WTC11 (cell line): ENCODE measurements at regions not wholly inside any gene's neighbourhood (a gene's known extent, or its start where the extent isn't known, plus 50 kb on each side); places are given as distances from the start of the nearest gene placed in this dataset.

Source experiments
- ATAC-seq: fragments of 200-7000 bp; cut with Tn5 transposase; 2 replicates; pipeline ENCODE4 v1.10.0; 2021; ENCODE audit warnings: mild to moderate bottlenecking, moderate library complexity
- CTCF ChIA-PET: fragments of 300-600 bp; sonication (Branson Sonifier 250); formaldehyde crosslinking; loops from one replicate; lab custom pipeline; 2021; ENCODE audit warnings: antibody characterized with exemption; lab: Charles Lee
- POLR2A ChIA-PET: fragments of 350-600 bp; sonication (Branson Sonifier 250); formaldehyde crosslinking; loops from one replicate; lab custom pipeline; 2021; ENCODE audit warnings: antibody characterized with exemption; lab: Charles Lee
- DNase-seq: peaks from one replicate; pipeline ENCODE4 v3.0.0; 2021; ENCODE audit warnings: low spot score
- H3K27ac Mint-ChIP-seq: 2 replicates; pipeline ENCODE4 v1.8.0; 2021; ENCODE audit warnings: mixed read lengths
- H3K27me3 Mint-ChIP-seq: 2 replicates; pipeline ENCODE4 v1.8.0; 2021; ENCODE audit warnings: low read depth, mild to moderate bottlenecking, moderate library complexity, mixed read lengths
- H3K36me3 Mint-ChIP-seq: 2 replicates; pipeline ENCODE4 v1.8.0; 2021; ENCODE audit warnings: mixed read lengths
- H3K4me1 Mint-ChIP-seq: 2 replicates; pipeline ENCODE4 v1.8.0; 2022; ENCODE audit warnings: mixed read lengths
- H3K4me3 Mint-ChIP-seq: 2 replicates; pipeline ENCODE4 v1.8.0; 2021; ENCODE audit warnings: mild to moderate bottlenecking, moderate library complexity, mixed read lengths
- H3K9me3 Mint-ChIP-seq: 2 replicates; pipeline ENCODE4 v1.8.0; 2021; ENCODE audit warnings: mixed read lengths
- ATF1 ChIP-seq: sonication (generic); formaldehyde crosslinking; IDR thresholded peaks from 2 replicates; pipeline ENCODE4 v1.8.1; 2023; ENCODE audit warnings: mild to moderate bottlenecking, moderate library complexity, missing genetic modification reagents
- CREM ChIP-seq: sonication (generic); formaldehyde crosslinking; IDR thresholded peaks from 2 replicates; pipeline ENCODE4 v1.8.1; 2022; ENCODE audit warnings: mild to moderate bottlenecking, missing genetic modification reagents, moderate library complexity
- GRHL2 ChIP-seq: fragments of 250-450 bp; sonication (Bioruptor Pico); IDR thresholded peaks from 2 replicates; pipeline ENCODE4 v1.8.0; 2022; ENCODE audit warnings: mild to moderate bottlenecking, moderate library complexity; ENCODE audit not compliant: insufficient replicate concordance, severe bottlenecking
- NR3C1 ChIP-seq: sonication (generic); formaldehyde crosslinking; conservative IDR thresholded peaks from 2 replicates; pipeline ENCODE4 v1.8.1; 2023; ENCODE audit warnings: low read depth, mild to moderate bottlenecking, missing genetic modification reagents
- RELA ChIP-seq: sonication (generic); formaldehyde crosslinking; IDR thresholded peaks from 2 replicates; pipeline ENCODE4 v1.8.1; 2022; ENCODE audit warnings: missing genetic modification reagents, mild to moderate bottlenecking, borderline replicate concordance
- TEAD1 ChIP-seq: sonication (generic); formaldehyde crosslinking; IDR thresholded peaks from 2 replicates; pipeline ENCODE4 v1.8.0; 2022; ENCODE audit warnings: mild to moderate bottlenecking, missing genetic modification reagents
- ZNF219 ChIP-seq: sonication (generic); formaldehyde crosslinking; IDR thresholded peaks from 2 replicates; pipeline ENCODE4 v1.8.0; 2023; ENCODE audit warnings: missing genetic modification reagents, mild to moderate bottlenecking, borderline replicate concordance
- ZNF232 ChIP-seq: sonication (generic); formaldehyde crosslinking; IDR thresholded peaks from 2 replicates; pipeline ENCODE4 v1.8.0; 2022; ENCODE audit warnings: mild to moderate bottlenecking, missing genetic modification reagents
- ZNF423 ChIP-seq: fragments of 250-450 bp; sonication (Bioruptor Pico); IDR thresholded peaks from 2 replicates; pipeline ENCODE4 v2.1.2; 2022; ENCODE audit warnings: mild to moderate bottlenecking, moderate library complexity
- ZNF671 ChIP-seq: fragments of 250-450 bp; sonication (Bioruptor Pico); IDR thresholded peaks from 2 replicates; pipeline ENCODE4 v1.8.0; 2021; ENCODE audit warnings: mild to moderate bottlenecking
- TF ChIP-seq, protein P1 (sequence below): sonication (generic); formaldehyde crosslinking; IDR thresholded peaks from 2 replicates; pipeline ENCODE4 v1.8.1; 2023; ENCODE audit warnings: mild to moderate bottlenecking, moderate library complexity, missing genetic modification reagents
- TF ChIP-seq, protein P2 (sequence below): sonication (generic); formaldehyde crosslinking; IDR thresholded peaks from 2 replicates; pipeline ENCODE4 v1.8.1; 2023; ENCODE audit warnings: mild to moderate bottlenecking, missing genetic modification reagents
- TF ChIP-seq, protein P3 (sequence below): sonication (generic); formaldehyde crosslinking; conservative IDR thresholded peaks from 2 replicates; pipeline ENCODE4 v1.8.1; 2022; ENCODE audit warnings: mild to moderate bottlenecking, missing genetic modification reagents
- TF ChIP-seq, protein P4 (sequence below): sonication (generic); formaldehyde crosslinking; IDR thresholded peaks from 2 replicates; pipeline ENCODE4 v1.8.1; 2022; ENCODE audit warnings: mild to moderate bottlenecking, missing genetic modification reagents, moderate library complexity, borderline replicate concordance
- TF ChIP-seq, protein P5 (sequence below): sonication (generic); formaldehyde crosslinking; IDR thresholded peaks from 2 replicates; pipeline ENCODE4 v1.8.1; 2023; ENCODE audit warnings: mild to moderate bottlenecking, missing genetic modification reagents
- TF ChIP-seq, protein P6 (sequence below): fragments of 250-450 bp; sonication (Bioruptor Pico); IDR thresholded peaks from 2 replicates; pipeline ENCODE4 v1.9.0; 2021; ENCODE audit warnings: mild to moderate bottlenecking
- TF ChIP-seq, protein P7 (sequence below): sonication (generic); formaldehyde crosslinking; IDR thresholded peaks from 2 replicates; pipeline ENCODE4 v1.8.0; 2022; ENCODE audit warnings: missing genetic modification reagents

DNA sequence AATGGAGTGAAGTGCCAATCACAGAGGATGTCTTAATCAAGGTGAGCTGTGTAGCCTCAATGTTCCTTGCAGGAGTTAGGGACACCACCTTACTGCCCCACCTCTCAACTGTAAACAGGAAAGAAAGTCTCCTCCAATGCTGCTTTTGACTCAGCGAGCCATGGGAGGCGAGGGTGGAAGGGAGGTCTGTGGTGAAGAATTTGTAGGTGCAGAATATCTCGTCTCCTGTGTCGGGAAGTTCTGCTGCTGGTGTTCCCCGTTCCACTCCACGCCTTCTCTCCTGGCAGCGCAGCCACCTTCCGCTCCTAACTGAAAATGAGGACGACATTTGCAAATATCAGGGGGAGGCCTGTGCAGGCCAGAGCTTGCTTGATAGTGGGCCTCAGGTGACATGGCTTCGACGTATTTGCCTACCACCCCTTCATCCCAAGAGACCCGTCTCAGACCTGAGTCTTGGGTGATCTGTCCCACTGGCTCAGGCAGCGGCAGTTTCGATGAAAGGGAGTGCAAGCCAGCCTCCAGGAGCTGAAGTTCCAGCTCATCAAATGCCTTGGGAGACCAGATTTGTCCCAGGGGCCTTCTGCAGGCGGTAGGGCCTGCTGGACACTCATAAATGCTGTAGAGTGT is 368.3 kb upstream of the C1orf174 start:
- H3K36me3 Mint-ChIP-seq = peaks cover 86% of the 10 kb centered on the region
- DNase-seq (no peak), ATAC-seq (no peak)
- ChIA-PET POLR2A (no interaction called here), CTCF (no interaction called here)
- no peak overlapping the region for H3K4me3 Mint-ChIP-seq
- peaks cover 13% of the 10 kb centered on the region for H3K27me3 Mint-ChIP-seq
- peaks cover 82% of the 10 kb centered on the region for H3K9me3 Mint-ChIP-seq
- no peak overlapping the region for H3K27ac Mint-ChIP-seq
- H3K4me1 Mint-ChIP-seq = no peaks in the 10 kb centered on the region
- TF ChIP-seq ZNF423 (CRISPR knock-in tag) = no peak
- TF ChIP-seq ATF1 (CRISPR knock-in tag) = no peak
- TF ChIP-seq, protein P1, sequence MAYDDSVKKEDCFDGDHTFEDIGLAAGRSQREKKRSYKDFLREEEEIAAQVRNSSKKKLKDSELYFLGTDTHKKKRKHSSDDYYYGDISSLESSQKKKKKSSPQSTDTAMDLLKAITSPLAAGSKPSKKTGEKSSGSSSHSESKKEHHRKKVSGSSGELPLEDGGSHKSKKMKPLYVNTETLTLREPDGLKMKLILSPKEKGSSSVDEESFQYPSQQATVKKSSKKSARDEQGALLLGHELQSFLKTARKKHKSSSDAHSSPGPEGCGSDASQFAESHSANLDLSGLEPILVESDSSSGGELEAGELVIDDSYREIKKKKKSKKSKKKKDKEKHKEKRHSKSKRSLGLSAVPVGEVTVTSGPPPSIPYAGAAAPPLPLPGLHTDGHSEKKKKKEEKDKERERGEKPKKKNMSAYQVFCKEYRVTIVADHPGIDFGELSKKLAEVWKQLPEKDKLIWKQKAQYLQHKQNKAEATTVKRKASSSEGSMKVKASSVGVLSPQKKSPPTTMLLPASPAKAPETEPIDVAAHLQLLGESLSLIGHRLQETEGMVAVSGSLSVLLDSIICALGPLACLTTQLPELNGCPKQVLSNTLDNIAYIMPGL (CRISPR knock-in tag) = no peak
- no peak for TF ChIP-seq ZNF232 (CRISPR knock-in tag)
- TF ChIP-seq GRHL2 (CRISPR knock-in tag) = no peak
- TF ChIP-seq, protein P2, sequence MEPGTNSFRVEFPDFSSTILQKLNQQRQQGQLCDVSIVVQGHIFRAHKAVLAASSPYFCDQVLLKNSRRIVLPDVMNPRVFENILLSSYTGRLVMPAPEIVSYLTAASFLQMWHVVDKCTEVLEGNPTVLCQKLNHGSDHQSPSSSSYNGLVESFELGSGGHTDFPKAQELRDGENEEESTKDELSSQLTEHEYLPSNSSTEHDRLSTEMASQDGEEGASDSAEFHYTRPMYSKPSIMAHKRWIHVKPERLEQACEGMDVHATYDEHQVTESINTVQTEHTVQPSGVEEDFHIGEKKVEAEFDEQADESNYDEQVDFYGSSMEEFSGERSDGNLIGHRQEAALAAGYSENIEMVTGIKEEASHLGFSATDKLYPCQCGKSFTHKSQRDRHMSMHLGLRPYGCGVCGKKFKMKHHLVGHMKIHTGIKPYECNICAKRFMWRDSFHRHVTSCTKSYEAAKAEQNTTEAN (CRISPR knock-in tag) = no peak
- TF ChIP-seq ZNF671 (CRISPR knock-in tag) = no peak
- TF ChIP-seq, protein P3, sequence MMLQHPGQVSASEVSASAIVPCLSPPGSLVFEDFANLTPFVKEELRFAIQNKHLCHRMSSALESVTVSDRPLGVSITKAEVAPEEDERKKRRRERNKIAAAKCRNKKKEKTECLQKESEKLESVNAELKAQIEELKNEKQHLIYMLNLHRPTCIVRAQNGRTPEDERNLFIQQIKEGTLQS (CRISPR knock-in tag) = no peak
- TF ChIP-seq, protein P4, sequence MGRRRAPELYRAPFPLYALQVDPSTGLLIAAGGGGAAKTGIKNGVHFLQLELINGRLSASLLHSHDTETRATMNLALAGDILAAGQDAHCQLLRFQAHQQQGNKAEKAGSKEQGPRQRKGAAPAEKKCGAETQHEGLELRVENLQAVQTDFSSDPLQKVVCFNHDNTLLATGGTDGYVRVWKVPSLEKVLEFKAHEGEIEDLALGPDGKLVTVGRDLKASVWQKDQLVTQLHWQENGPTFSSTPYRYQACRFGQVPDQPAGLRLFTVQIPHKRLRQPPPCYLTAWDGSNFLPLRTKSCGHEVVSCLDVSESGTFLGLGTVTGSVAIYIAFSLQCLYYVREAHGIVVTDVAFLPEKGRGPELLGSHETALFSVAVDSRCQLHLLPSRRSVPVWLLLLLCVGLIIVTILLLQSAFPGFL (CRISPR knock-in tag) = no peak
- no peak for TF ChIP-seq NR3C1 (CRISPR knock-in tag)
- no peak for TF ChIP-seq TEAD1
- TF ChIP-seq CREM (CRISPR knock-in tag) = no peak

DNA sequence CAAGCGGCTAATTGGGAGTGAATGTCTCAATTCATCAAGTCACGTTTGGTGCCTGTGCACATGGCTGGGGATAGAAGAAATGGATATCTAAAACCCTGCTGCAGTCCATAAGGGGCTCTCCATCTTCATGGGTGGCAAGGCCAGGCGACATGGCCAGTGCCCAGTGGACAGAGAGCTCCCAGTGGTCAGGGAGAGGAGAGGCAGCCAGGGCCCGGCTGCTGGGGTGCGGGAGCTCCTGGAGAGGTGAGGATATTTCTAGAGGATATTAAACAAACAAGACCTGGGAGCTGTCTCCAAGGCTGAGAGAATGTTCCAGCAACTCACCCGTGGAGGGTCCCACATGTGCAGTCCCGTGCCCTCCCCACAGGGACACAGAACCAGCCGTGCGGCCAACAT is 368.8 kb upstream of the C1orf174 start:
- no peaks in the 10 kb centered on the region for H3K4me1 Mint-ChIP-seq
- H3K4me3 Mint-ChIP-seq = no peak overlapping the region
- POLR2A ChIA-PET = no interaction called here
- CTCF ChIA-PET = no interaction called here
- DNase-seq (no peak), ATAC-seq (no peak)
- no peak overlapping the region for H3K27ac Mint-ChIP-seq
- H3K9me3 Mint-ChIP-seq = peaks cover 81% of the 10 kb centered on the region
- H3K36me3 Mint-ChIP-seq = peaks cover 83% of the 10 kb centered on the region
- peaks cover 13% of the 10 kb centered on the region for H3K27me3 Mint-ChIP-seq
- TF ChIP-seq, protein P5, sequence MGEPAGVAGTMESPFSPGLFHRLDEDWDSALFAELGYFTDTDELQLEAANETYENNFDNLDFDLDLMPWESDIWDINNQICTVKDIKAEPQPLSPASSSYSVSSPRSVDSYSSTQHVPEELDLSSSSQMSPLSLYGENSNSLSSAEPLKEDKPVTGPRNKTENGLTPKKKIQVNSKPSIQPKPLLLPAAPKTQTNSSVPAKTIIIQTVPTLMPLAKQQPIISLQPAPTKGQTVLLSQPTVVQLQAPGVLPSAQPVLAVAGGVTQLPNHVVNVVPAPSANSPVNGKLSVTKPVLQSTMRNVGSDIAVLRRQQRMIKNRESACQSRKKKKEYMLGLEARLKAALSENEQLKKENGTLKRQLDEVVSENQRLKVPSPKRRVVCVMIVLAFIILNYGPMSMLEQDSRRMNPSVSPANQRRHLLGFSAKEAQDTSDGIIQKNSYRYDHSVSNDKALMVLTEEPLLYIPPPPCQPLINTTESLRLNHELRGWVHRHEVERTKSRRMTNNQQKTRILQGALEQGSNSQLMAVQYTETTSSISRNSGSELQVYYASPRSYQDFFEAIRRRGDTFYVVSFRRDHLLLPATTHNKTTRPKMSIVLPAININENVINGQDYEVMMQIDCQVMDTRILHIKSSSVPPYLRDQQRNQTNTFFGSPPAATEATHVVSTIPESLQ (CRISPR knock-in tag) = no peak
- TF ChIP-seq, protein P3 (CRISPR knock-in tag) = no peak
- TF ChIP-seq, protein P6, sequence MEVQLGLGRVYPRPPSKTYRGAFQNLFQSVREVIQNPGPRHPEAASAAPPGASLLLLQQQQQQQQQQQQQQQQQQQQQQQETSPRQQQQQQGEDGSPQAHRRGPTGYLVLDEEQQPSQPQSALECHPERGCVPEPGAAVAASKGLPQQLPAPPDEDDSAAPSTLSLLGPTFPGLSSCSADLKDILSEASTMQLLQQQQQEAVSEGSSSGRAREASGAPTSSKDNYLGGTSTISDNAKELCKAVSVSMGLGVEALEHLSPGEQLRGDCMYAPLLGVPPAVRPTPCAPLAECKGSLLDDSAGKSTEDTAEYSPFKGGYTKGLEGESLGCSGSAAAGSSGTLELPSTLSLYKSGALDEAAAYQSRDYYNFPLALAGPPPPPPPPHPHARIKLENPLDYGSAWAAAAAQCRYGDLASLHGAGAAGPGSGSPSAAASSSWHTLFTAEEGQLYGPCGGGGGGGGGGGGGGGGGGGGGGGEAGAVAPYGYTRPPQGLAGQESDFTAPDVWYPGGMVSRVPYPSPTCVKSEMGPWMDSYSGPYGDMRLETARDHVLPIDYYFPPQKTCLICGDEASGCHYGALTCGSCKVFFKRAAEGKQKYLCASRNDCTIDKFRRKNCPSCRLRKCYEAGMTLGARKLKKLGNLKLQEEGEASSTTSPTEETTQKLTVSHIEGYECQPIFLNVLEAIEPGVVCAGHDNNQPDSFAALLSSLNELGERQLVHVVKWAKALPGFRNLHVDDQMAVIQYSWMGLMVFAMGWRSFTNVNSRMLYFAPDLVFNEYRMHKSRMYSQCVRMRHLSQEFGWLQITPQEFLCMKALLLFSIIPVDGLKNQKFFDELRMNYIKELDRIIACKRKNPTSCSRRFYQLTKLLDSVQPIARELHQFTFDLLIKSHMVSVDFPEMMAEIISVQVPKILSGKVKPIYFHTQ (CRISPR knock-in tag) = no peak
- TF ChIP-seq, protein P7, sequence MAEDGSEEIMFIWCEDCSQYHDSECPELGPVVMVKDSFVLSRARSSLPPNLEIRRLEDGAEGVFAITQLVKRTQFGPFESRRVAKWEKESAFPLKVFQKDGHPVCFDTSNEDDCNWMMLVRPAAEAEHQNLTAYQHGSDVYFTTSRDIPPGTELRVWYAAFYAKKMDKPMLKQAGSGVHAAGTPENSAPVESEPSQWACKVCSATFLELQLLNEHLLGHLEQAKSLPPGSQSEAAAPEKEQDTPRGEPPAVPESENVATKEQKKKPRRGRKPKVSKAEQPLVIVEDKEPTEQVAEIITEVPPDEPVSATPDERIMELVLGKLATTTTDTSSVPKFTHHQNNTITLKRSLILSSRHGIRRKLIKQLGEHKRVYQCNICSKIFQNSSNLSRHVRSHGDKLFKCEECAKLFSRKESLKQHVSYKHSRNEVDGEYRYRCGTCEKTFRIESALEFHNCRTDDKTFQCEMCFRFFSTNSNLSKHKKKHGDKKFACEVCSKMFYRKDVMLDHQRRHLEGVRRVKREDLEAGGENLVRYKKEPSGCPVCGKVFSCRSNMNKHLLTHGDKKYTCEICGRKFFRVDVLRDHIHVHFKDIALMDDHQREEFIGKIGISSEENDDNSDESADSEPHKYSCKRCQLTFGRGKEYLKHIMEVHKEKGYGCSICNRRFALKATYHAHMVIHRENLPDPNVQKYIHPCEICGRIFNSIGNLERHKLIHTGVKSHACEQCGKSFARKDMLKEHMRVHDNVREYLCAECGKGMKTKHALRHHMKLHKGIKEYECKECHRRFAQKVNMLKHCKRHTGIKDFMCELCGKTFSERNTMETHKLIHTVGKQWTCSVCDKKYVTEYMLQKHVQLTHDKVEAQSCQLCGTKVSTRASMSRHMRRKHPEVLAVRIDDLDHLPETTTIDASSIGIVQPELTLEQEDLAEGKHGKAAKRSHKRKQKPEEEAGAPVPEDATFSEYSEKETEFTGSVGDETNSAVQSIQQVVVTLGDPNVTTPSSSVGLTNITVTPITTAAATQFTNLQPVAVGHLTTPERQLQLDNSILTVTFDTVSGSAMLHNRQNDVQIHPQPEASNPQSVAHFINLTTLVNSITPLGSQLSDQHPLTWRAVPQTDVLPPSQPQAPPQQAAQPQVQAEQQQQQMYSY = no peak
- TF ChIP-seq ZNF219 (CRISPR knock-in tag) (no peak), RELA (CRISPR knock-in tag) (no peak)
- TF ChIP-seq, protein P4 (CRISPR knock-in tag) = no peak
